GM19395 (cell line): ENCODE measurements at regions not wholly inside any gene's neighbourhood (a gene's known extent, or its start where the extent isn't known, plus 50 kb on each side); places are given as distances from the start of the nearest gene placed in this dataset.
"Not testable (repeated sequence)": the region's sequence is repeated elsewhere in the genome, so short reads cannot be mapped to it uniquely, and the experiment has no call there.

ENCODE experiments used
- ATAC-seq: cut with Tn5 transposase; IDR thresholded peaks from one replicate; pipeline ENCODE4 v1.9.1; 2021; ENCODE audit warnings: mild to moderate bottlenecking, moderate library complexity; ENCODE audit not compliant: unreplicated experiment

DNA sequence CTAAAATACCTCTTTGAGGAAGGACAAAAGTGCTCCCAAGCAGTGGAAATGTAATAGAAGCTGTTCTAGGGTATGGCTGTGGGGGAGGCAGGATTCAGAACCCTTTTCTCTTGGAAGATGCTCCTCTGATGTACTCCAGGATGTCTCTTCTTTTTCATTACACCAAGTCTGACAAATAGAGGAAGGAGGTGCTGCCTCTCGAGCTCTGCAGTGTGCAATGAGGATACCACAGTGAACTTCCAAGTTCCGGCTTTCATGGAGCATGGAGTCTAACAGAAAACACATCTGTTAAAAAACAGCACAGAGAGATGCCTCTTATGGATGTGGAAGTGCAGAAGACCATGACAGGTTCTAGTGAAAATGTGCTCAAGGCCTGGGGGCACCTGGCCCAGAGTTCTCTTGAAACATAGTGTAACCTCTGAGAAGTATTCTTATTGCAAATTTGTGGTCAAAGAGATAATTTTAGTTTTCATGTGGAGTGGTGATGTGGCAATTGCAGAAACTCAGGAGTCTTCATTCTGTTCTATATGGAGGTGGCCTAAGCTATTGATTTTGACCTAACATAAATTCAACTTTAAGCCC is 362.0 kb upstream of the CITED2 start:
- peak; percentile 84 for ATAC-seq

- ATAC-seq, result no peak
Measured at GRCh38 chr6:139732451-139732850, 358.0 kb upstream of the CITED2 start.

DNA sequence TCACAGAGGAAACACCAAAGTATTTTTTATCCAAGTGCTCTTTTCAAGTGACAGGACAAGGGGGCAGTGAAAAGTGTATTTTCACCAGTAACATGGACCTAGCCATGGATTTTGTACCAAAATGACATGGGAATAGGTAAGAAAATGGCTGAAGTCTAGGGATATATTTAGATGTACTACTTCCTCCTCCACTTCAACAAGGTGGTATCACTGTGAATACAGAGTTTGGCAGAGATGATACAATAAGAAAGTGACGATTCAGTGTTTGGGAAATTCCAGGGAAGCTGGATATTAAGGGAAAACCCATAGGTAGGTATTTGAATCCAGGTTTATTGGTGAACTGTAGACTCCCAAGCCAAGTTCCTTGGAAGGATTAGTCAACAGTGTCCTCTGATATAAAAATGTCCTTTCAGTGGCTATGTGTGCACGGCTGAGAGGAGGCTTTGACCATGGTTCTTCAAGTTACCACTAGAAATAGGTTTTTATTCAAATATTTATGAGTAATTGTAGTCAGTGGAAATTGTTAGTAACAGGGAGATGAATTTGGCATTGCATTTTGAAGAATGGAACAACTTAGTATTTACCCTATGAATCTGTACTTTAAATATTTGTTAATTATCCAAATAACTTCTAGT is 356.0 kb upstream of the CITED2 start:
- ATAC-seq, result no peak

DNA sequence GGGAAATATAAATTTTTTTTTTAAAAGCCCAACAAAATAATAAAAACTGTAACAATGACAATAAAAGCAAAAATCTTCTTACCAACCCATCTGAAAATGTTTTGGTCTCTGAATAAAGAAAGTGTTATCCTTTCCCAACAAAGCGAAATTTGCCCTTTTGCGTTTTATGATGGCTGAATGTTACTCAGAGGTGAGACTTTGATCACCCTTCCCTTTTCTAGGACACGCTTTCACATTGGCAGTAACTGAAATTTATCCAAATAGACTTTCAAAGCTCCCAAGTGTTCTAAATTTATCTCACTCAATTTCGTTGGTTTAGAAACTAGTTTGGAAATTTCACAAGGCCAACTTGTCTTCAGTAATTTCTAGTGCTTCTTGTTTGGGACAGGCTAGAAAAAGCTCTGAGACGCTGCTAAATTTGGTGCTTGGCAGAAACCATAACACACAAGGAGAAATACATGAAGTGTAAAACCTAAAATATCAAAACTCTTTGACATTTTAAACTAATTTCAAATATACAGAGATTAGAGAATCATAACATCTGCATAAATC is 354.5 kb upstream of the CITED2 start:
- no peak for ATAC-seq

GRCh38 chr6:139726272-139726671 is 351.8 kb upstream of the CITED2 start:
- not testable (repeated sequence) for ATAC-seq

- no peak for ATAC-seq
Measured at GRCh38 chr6:139722530-139722929, 348.1 kb upstream of the CITED2 start.

GRCh38 chr6:139721954-139722353 is 347.5 kb upstream of the CITED2 start:
- no peak for ATAC-seq

- no peak for ATAC-seq
Measured at GRCh38 chr6:139713900-139714506, 339.6 kb upstream of the CITED2 start.

- no peak for ATAC-seq
Measured at GRCh38 chr6:139713424-139713823, 339.0 kb upstream of the CITED2 start.

DNA sequence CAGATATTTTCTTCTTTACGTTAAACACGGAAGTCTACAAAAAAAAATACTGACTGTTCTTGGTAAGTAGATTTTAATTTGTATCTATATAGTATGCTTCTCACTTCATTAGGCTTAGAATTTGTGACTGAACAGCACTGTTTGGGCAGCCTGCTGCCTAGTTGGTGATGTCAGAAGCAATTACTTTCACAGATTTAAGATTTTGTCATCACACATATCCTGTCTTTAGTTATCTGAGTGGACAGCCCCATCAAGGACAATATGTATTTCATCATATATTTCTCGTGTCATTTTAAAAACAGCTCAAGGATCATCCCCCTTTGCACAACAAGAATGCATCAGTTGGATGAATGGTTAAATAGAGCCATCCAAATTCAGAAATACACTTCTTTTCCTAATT is 338.4 kb upstream of the CITED2 start:
- no peak for ATAC-seq

GRCh38 chr6:139711804-139712585 is 337.5 kb upstream of the CITED2 start:
- no peak for ATAC-seq

DNA sequence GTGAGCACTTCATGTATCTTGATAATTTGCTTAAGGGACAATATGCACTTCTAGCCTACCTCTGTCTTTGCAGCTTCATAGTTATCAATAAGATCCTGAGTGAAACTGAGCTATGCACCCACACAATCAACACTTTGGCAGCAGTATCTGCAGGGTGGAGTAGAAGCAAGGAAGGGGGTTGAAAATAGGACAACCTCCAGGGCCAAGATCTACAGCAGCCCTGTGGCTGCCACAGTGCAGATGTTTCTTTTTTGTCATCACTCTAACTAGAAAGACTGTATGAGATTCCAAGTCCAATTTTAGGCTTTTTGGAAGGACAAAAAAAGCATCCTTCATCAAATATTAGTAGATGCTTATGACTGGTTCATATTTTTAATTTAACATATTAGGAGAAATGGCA is 336.1 kb upstream of the CITED2 start:
- no peak for ATAC-seq

GRCh38 chr6:139708337-139709199 is 334.1 kb upstream of the CITED2 start:
- ATAC-seq, result no peak

GRCh38 chr6:139706912-139707311 is 332.5 kb upstream of the CITED2 start:
- ATAC-seq, result no peak

DNA sequence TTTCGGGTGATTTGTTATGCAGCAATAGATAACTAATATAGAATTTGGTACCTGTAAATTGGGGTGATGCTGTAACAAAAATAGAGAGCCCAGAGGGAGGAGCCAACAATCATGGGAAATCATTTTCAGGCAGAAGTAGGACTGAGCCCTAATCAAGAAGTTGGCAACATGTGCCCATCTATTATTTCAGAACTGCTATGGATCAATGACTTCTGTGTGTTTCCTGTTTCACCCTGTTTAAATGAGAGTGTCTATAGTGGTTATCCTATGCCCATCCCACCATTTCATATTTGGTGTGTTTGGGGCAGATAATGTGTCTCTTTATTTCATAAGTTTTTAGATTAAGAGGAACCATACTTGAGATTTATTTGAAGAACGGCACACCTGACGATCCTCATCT is 330.8 kb upstream of the CITED2 start:
- ATAC-seq, result no peak

- no peak for ATAC-seq
Measured at GRCh38 chr6:139703780-139704179, 329.3 kb upstream of the CITED2 start.

GRCh38 chr6:139702706-139703105 is 328.3 kb upstream of the CITED2 start:
- no peak for ATAC-seq

GRCh38 chr6:139701695-139702094 is 327.2 kb upstream of the CITED2 start:
- no peak for ATAC-seq

GRCh38 chr6:139701003-139701402 is 326.6 kb upstream of the CITED2 start:
- no peak for ATAC-seq

DNA sequence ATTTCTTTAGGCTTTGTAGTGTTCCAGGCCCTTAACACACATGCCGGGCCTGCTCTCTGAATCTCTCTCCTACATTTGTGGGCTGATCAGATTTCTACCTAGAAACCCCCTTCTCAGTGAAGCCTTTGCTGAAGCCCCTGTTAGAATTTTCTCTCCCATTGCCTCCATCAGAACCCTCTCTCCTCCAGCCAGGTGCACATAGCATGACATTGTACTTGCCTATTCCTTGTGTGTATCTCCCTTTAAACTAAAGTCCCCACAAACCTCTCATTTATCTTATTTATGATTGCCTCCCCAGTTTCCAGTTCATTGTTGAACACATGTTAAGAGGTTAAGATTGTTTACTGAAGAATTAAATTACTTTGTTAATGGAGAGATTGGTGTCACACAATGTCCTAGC is 325.5 kb upstream of the CITED2 start:
- no peak for ATAC-seq

DNA sequence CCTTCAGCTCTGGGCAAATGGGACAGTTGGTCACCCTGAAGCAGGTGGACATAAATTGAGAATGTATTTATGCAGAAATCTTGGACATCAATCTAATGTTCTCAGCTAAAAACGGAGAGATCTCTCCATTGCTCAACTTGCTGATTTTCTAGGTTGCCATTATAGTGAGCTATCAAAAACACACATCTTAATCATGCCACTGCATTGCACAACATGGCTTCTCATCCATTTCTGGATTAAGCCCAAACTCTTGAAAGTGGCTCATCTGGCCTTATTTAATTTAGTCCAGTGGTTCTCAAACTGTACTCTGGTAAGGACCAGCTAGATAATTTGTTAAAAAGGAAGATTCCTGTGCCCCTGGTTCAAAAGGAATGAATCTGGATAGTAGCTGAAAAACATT is 324.9 kb upstream of the CITED2 start:
- no peak for ATAC-seq
